GM19351 (cell line): ENCODE measurements at regions not wholly inside any gene's neighbourhood (a gene's known extent, or its start where the extent isn't known, plus 50 kb on each side); places are given as distances from the start of the nearest gene placed in this dataset.
A peak's percentile ranks its signal among the peaks of the same experiment; 100 is the strongest.

Experiments
- ATAC-seq: cut with Tn5 transposase; IDR thresholded peaks from one replicate; pipeline ENCODE4 v1.9.1; 2021; ENCODE audit warnings: mild to moderate bottlenecking, moderate library complexity; ENCODE audit not compliant: unreplicated experiment

GRCh38 chr2:165033402-165033801 is 78.1 kb upstream of the SLC38A11 start:
- no peak for ATAC-seq

DNA sequence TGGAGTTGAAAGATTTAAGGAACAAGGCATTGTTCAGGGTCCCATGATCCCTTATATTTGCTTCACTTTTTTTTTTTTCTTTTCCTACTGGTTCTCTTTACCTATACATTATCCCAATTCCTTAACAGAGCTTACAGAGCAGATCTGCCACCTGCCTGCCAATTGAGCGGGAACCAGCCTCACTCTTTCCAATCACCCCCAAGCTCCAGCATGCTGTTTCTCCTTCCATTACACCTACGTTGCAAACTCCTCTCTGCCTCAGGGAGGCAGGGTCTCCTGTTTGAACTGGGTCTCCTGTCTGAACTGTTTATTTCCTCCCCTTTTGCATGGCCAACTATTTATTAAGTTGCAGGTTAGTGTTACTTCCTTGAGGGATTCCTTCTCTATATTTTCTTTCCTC is 77.2 kb upstream of the SLC38A11 start:
- ATAC-seq = no peak

- ATAC-seq = no peak
These were observed 68.9 kb upstream of the SLC38A11 start for GRCh38 chr2:165024199-165024598.

DNA sequence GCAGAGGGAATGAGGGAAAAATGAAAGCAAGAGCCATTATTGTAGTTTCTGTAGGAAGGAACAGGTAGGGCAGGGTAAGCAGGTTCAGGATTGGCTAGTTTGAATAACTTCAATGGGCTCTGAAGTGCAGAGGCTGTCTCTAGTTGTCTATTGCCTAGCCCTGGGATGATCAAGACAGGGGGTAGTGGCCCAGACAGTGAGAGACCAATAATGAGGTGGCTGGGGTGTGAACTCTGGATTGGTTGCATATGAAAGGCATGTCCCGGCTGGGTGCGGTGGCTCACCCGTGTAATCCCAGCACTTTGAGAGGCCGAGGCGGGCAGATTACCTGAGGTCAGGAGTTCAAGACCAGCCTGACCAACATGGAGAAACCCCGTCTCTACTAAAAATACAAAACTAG is 67.5 kb upstream of the SLC38A11 start:
- ATAC-seq = no peak

DNA sequence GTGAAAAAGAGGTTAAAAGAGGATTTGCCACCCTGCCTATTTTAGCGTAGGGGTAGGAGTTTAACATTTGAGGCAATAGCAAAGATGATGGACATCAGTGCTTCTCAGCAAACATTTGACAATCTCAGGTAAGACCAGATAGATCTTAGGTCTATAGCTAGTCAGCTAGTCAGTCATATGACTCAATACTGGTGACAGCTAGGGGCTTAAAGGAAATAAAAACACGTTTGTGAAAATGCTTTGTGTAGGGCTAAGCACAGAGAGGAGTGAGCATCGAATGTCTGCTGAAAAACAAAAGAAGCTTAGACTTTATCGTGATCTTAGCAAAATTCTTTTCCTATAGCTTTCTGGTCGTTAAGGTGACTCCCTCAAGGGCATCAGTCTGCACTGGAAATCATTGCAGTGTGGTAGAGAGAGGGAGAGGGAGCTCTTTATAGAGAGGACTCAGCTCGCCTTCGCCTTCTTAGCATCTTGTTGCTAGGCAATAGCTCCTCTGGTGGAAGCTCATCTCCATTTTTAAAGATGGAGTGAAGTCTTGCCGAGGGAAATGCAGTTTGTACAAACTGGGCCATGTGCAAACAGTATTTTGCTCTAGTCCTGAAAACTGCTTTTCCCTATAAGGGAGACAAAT is 62.8 kb upstream of the SLC38A11 start:
- no peak for ATAC-seq

- peak; percentile 75 for ATAC-seq
These were observed 61.6 kb upstream of the SLC38A11 start for GRCh38 chr2:165016772-165017411.

DNA sequence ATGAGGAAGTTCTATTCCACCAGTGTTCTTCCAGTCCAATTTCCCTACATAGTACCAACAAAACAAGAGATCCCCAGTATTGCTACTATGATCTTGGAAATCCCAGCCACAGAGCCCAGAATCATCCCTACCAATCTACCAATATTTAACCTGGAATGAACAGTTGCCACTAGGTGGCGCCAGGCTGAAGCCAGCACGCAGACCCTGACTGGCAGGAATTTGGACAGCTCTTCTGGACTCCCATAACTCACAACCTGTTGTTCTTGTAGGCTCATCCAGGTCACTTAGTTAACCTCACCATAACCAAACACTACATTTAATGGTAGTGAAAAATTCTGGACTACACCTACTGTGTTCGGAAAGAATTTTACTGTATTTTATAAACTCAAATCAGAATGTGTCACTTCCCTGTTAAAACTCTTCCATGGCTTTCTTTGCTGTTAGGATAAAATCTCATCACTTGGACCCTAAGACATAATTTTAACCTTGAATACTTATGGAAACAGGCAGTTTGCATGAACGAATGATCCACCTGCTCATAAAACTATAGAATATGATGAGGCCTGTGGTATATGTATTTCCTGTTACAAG is 59.8 kb upstream of the SLC38A11 start:
- ATAC-seq = peak; percentile 71

DNA sequence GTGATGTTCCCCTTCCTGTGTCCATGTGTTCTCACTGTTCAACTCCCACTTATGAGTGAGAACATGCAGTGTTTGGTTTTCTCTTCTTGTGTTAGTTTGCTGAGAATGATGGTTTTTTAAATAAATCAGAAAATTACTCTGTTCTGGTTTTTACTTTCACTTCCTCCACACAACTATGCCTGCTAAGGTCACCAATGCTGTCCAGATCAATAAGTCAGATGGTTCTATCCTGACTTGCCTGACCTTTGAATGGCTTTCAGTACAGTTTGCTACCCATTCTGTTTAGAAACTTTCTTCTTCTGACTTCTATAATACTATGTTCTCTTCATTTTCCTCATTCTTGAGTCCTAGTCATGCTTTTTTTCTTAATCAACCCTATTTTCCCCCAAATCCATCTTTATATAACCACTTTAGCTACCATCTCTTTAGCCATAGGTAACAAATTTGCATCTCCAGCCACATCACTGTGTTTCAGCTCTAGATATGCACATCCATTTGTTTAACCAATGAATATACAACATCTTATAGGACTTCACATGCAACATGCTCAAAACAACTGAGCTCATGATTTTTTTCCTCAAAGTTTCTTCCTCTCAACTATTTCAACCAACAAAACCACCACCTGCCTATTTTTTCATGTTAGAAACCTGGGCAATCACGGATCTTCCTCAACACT is 58.8 kb upstream of the SLC38A11 start:
- ATAC-seq = peak; percentile 59

- no peak for ATAC-seq
These were observed 55.9 kb upstream of the SLC38A11 start for GRCh38 chr2:165011199-165011598.

GRCh38 chr2:165010556-165010955 is 55.2 kb upstream of the SLC38A11 start:
- no peak for ATAC-seq

DNA sequence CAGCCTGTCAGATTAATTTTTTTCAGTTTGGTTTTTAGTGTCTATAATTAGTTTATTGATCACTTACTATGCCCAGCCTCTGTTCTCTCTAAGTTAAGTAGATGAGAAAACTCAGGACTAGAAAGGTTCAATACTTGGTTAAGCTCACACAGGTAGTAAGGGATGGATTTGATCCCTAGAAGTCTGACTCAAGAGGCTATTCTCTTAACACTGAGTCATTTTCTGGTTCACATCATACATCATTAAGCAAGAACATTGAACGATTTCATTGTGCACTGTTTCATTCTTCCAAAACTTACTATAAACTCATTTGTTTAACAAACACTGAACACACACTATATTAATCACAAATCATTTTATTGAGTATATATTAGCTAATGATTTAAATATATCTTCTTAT is 54.1 kb upstream of the SLC38A11 start:
- ATAC-seq = no peak

- no peak for ATAC-seq
These were observed 53.5 kb upstream of the SLC38A11 start for GRCh38 chr2:165008730-165009315.

DNA sequence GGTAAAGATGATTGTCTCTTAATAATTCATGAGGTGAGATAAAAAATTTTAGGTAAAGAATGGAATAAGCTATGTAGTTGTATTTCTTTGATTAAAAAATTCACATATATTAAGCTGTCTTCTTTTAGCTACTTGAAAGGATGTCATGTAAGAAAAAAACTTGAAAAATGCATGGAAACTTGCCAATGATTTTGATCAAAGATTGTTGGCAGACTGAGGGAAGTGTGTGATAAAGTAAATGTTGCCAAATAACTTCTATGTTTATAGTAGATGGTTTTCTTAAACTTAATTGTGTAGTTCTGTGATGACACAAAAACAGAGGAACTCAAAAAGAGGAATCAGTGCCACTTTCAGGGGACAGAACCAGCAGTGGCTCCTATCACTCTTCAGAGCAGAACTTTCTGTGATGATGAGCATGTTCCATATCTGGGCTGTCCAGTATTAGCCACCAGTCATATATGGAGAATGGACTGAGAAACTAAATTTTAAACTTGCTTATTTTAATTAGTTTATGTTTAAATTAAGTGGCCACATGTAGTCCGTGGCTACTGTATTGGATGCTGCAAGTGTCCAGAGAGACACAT is 51.9 kb upstream of the SLC38A11 start:
- ATAC-seq = no peak
